T-helper 1 cell (primary cell): ENCODE measurements at regions not wholly inside any gene's neighbourhood (a gene's known extent, or its start where the extent isn't known, plus 50 kb on each side); places are given as distances from the start of the nearest gene placed in this dataset.

Experiments
- DNase-seq, 5 donors: peaks; one replicate each; pipeline ENCODE4 v3.0.0-alpha.2; 2012 to 2020

- DNase-seq, result no peak
Observed at GRCh38 chr6:126091466-126091865, 105.1 kb downstream of the TRMT11 start.

- DNase-seq, result no peak
Observed at GRCh38 chr6:126093108-126093507, 106.8 kb downstream of the TRMT11 start.

GRCh38 chr6:126094411-126094810 lies 108.1 kb downstream of the TRMT11 start:
- no peak for DNase-seq

GRCh38 chr6:126100386-126100785 lies 114.0 kb downstream of the TRMT11 start:
- no peak for DNase-seq

- no peak for DNase-seq
Observed at GRCh38 chr6:126102358-126102757, 116.0 kb downstream of the TRMT11 start.

GRCh38 chr6:126103993-126104392 lies 117.7 kb downstream of the TRMT11 start:
- no peak for DNase-seq

GRCh38 chr6:126107475-126108166 lies 121.3 kb downstream of the TRMT11 start:
- no peak for DNase-seq

- no peak for DNase-seq
Observed at GRCh38 chr6:126110512-126111270, 124.4 kb downstream of the TRMT11 start.

GRCh38 chr6:126111327-126111726 lies 125.0 kb downstream of the TRMT11 start:
- no peak for DNase-seq

- DNase-seq, result no peak
Observed at GRCh38 chr6:126112171-126112632, 125.9 kb downstream of the TRMT11 start.

- no peak for DNase-seq
Observed at GRCh38 chr6:126113261-126113660, 126.9 kb downstream of the TRMT11 start.

- DNase-seq, result no peak
Observed at GRCh38 chr6:126117251-126117650, 130.9 kb downstream of the TRMT11 start.

- DNase-seq, result no peak
Observed at GRCh38 chr6:126118058-126118755, 131.9 kb downstream of the TRMT11 start.

- no peak for DNase-seq
Observed at GRCh38 chr6:126118936-126119335, 132.6 kb downstream of the TRMT11 start.

GRCh38 chr6:126123226-126123625 lies 136.9 kb downstream of the TRMT11 start:
- DNase-seq, result no peak

- no peak for DNase-seq
Observed at GRCh38 chr6:126127659-126128058, 141.3 kb downstream of the TRMT11 start.

- no peak for DNase-seq
Observed at GRCh38 chr6:126131246-126131645, 144.9 kb downstream of the TRMT11 start.

GRCh38 chr6:126133984-126134383 lies 147.6 kb downstream of the TRMT11 start:
- no peak for DNase-seq

- no peak for DNase-seq
Observed at GRCh38 chr6:126134491-126134890, 148.2 kb downstream of the TRMT11 start.

GRCh38 chr6:126140015-126140414 lies 153.7 kb downstream of the TRMT11 start:
- no peak for DNase-seq

GRCh38 chr6:126143761-126144251 lies 157.5 kb downstream of the TRMT11 start:
- no peak for DNase-seq

- no peak for DNase-seq
Observed at GRCh38 chr6:126145351-126145750, 159.0 kb downstream of the TRMT11 start.

GRCh38 chr6:126147291-126147815 lies 161.0 kb downstream of the TRMT11 start:
- no peak for DNase-seq
